ENCODE measurements at regions not wholly inside any gene's neighbourhood (a gene's known extent, or its start where the extent isn't known, plus 50 kb on each side); places are given as distances from the start of the nearest gene placed in this dataset.

- Histone ChIP-seq H3K27ac (no peak overlapping the region), H3K4me2 (no peak overlapping the region), H3K36me3 (ENCODE audit: insufficient read depth) (no peaks in the 10 kb centered on the region), H3K79me2 (ENCODE audit: insufficient read depth, low read depth) (no peaks in the 10 kb centered on the region), H4K20me1 (ENCODE audit: insufficient read depth) (no peaks in the 10 kb centered on the region), H3K9ac (no peak overlapping the region), H3K4me1 (ENCODE audit: low read depth, poor library complexity, severe bottlenecking) (peaks cover 35% of the 10 kb centered on the region), H2AFZ (ENCODE audit: low read depth) (no peak overlapping the region), H3K27me3 (ENCODE audit: insufficient read depth, low read depth) (no peaks in the 10 kb centered on the region), H3K4me3 (IDR thresholded peaks at IDR 0.05; ENCODE audit: insufficient read depth, low read depth, low read length) (no peak overlapping the region)
- no peak for TF ChIP-seq CTCF (conservative IDR thresholded peaks at IDR 0.05; ENCODE audit: low read depth, low read length)
These were observed 237.3 kb upstream of the TNRC6C start for GRCh38 chr17:77720946-77721845.

- no peak overlapping the region for H3K4me3 ChIP-seq (IDR thresholded peaks at IDR 0.05; ENCODE audit: insufficient read depth, low read depth, low read length)
- no peak overlapping the region for H3K27ac ChIP-seq
- H4K20me1 ChIP-seq (ENCODE audit: insufficient read depth), result no peaks in the 10 kb centered on the region
- no peak overlapping the region for H3K4me2 ChIP-seq
- H3K9ac ChIP-seq, result no peak overlapping the region
- no peaks in the 10 kb centered on the region for H3K79me2 ChIP-seq (ENCODE audit: insufficient read depth, low read depth)
- peaks cover 35% of the 10 kb centered on the region for H3K4me1 ChIP-seq (ENCODE audit: low read depth, poor library complexity, severe bottlenecking)
- H2AFZ ChIP-seq (ENCODE audit: low read depth), result no peak overlapping the region
- no peak for TF ChIP-seq CTCF (conservative IDR thresholded peaks at IDR 0.05; ENCODE audit: low read depth, low read length)
- no peaks in the 10 kb centered on the region for H3K27me3 ChIP-seq (ENCODE audit: insufficient read depth, low read depth)
- no peaks in the 10 kb centered on the region for H3K36me3 ChIP-seq (ENCODE audit: insufficient read depth)
These were observed 236.7 kb upstream of the TNRC6C start for GRCh38 chr17:77721846-77722160.

- Histone ChIP-seq H3K27me3 (ENCODE audit: insufficient read depth, low read depth) (no peaks in the 10 kb centered on the region), H3K9ac (no peak overlapping the region), H4K20me1 (ENCODE audit: insufficient read depth) (no peaks in the 10 kb centered on the region), H2AFZ (ENCODE audit: low read depth) (no peak overlapping the region), H3K4me1 (ENCODE audit: low read depth, poor library complexity, severe bottlenecking) (peaks cover 35% of the 10 kb centered on the region), H3K4me3 (IDR thresholded peaks at IDR 0.05; ENCODE audit: insufficient read depth, low read depth, low read length) (no peak overlapping the region), H3K4me2 (no peak overlapping the region), H3K79me2 (ENCODE audit: insufficient read depth, low read depth) (no peaks in the 10 kb centered on the region), H3K27ac (no peak overlapping the region), H3K36me3 (ENCODE audit: insufficient read depth) (no peaks in the 10 kb centered on the region)
- no peak for TF ChIP-seq CTCF (conservative IDR thresholded peaks at IDR 0.05; ENCODE audit: low read depth, low read length)
These were observed 236.1 kb upstream of the TNRC6C start for GRCh38 chr17:77722366-77722765.

- Histone ChIP-seq H3K27ac (peak overlapping the region; percentile 83; the same call in 1 of the 2 replicates), H3K27me3 (ENCODE audit: insufficient read depth, low read depth) (no peaks in the 10 kb centered on the region), H4K20me1 (ENCODE audit: insufficient read depth) (no peaks in the 10 kb centered on the region), H3K36me3 (ENCODE audit: insufficient read depth) (no peaks in the 10 kb centered on the region), H2AFZ (ENCODE audit: low read depth) (no peak overlapping the region), H3K79me2 (ENCODE audit: insufficient read depth, low read depth) (no peaks in the 10 kb centered on the region), H3K9ac (peak overlapping the region; percentile 9; the same call in 1 of the 2 replicates), H3K4me3 (IDR thresholded peaks at IDR 0.05; ENCODE audit: insufficient read depth, low read depth, low read length) (no peak overlapping the region), H3K4me2 (peak overlapping the region; percentile 87), H3K4me1 (ENCODE audit: low read depth, poor library complexity, severe bottlenecking) (peaks cover 40% of the 10 kb centered on the region)
- no peak for TF ChIP-seq CTCF (conservative IDR thresholded peaks at IDR 0.05; ENCODE audit: low read depth, low read length)
These were observed 235.2 kb upstream of the TNRC6C start for GRCh38 chr17:77723071-77723908.
